Erythroblast (primary cell): ENCODE measurements at regions not wholly inside any gene's neighbourhood (a gene's known extent, or its start where the extent isn't known, plus 50 kb on each side); places are given as distances from the start of the nearest gene placed in this dataset.
A peak's percentile ranks its signal among the peaks of the same experiment; 100 is the strongest.
"Not testable (repeated sequence)": the region's sequence is repeated elsewhere in the genome, so short reads cannot be mapped to it uniquely, and the experiment has no call there.

ENCODE experiments used
- DNase-seq, 2 experiments: peaks; one replicate each; lab custom pipeline; 2025; lab: John Stamatoyannopoulos, UW
- GATA1 ChIP-seq: IDR thresholded peaks from 2 replicates; pipeline ENCODE4 v1.6.1; 2011; ENCODE audit warnings: low read depth, mild to moderate bottlenecking, control low read depth, low read length, moderate library complexity
- POLR2A ChIP-seq: IDR thresholded peaks from 2 replicates; pipeline ENCODE4 v1.6.1; 2011; ENCODE audit warnings: mild to moderate bottlenecking, low read length

DNA sequence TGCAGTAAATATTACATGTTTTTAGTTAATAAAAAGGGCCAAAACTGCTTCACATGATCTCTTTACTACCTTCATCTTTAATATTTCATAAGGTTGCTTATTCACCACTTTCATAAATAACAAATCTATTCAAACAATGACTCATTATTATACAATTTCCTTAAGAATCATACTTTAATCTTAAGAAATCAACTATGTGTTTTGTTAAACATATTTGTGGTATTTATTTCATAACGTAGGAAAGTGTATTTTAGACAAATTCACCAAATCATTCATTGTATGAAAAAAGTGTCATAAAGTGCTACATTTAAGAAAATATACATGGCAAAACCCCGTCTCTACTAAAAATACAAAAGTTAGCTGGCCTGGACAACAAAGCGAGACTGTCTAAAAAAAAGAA is 150.5 kb upstream of the RXFP1 start:
- no peak for DNase-seq
- TF ChIP-seq POLR2A (no peak), GATA1 (no peak)

DNA sequence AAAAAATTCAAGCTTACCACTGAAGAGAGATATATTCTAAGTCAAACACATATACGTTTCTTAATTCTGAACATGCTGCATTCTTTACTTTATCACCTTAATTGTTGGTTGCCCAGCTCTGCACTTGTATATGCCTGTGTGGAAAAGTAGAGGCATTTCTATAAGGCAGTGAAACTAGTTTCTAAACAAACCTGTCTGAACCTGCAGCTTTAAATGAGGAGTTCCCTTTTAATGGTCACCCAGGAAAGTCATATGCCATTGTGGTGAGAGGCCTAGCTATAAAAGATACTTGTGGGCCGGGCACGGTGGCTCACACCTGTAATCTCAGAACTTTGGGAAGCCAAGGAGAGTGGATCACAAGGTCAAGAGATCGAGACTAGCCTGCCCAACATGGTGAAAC is 147.4 kb upstream of the RXFP1 start:
- DNase-seq, result no peak
- TF ChIP-seq GATA1, result no peak
- no peak for TF ChIP-seq POLR2A

DNA sequence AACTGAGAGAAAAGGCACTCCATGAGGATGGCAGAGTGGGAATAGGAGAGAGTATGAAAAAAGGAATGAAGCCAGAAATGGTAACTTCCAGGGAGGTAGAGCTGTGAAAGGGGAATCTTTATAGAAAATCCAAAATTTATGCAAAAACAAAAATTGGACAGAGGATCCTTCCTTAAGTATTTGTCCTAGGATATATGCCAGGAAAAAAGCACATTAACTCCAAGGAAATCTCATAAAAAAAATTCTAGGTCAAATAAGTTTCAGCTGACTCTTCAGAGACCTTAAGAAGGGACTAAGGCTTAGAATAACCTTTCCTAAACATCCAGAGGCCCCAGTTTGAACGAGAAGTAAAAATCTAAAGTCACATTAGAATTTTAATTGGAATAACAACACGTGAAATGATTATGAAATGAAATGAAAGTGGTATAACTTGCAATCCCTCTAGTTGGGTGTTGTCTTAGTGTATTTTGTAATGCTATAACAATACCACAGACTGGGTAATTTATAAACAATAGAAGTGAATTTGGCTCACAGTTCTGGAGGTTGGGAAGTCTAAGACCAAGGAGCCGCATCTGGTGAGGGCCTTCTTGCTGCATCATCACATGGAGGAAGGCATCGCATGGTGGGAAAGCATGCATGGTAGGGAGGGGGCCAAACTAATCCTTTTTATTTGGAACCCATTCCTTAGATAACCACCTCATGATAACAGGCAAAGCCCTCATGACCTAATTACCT is 145.4 kb upstream of the RXFP1 start:
- no peak for DNase-seq
- TF ChIP-seq GATA1 (no peak), POLR2A (no peak)

DNA sequence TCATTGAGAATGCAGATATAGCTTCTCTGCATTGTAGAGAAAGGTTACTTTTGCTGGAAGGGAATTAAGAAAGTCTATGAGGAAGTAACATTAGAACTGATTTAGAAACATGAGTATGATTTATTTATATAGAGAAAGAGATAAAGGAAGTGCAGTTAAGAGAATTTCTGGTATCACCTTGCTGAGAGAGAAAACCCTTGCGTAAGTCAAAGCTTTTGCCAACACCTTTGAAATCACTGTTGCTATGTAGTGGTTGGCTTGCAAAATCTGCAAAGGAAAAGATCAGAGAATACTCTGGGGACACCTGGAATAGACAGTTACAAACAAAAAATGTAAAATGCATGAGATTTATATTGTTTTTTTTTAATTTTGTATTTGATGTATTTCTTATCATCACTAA is 137.3 kb upstream of the RXFP1 start:
- no peak for DNase-seq

DNA sequence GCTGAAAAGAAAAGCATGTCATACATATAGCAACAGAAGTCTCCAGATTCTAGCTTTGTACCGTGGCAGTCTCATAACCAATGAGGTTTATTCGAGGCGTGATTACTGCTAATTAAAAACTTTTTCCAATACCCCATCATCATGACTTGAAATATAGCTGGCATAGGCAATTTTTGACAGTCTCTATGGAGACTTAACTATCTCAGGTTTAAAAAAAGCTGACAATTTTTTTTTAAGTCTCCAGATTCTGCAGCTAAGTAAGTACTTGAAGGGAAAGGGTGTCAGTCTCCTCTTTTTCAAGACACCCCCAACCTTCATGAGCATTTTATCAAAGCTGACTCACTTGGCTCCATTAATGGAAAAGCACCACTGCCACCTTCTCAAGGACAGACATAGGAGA is 126.3 kb upstream of the RXFP1 start:
- no peak for DNase-seq
- TF ChIP-seq GATA1 (no peak), POLR2A (no peak)

More for the DNA sequence above, 137.3 kb upstream of the RXFP1 start:
- TF ChIP-seq POLR2A (no peak), GATA1 (no peak)

DNA sequence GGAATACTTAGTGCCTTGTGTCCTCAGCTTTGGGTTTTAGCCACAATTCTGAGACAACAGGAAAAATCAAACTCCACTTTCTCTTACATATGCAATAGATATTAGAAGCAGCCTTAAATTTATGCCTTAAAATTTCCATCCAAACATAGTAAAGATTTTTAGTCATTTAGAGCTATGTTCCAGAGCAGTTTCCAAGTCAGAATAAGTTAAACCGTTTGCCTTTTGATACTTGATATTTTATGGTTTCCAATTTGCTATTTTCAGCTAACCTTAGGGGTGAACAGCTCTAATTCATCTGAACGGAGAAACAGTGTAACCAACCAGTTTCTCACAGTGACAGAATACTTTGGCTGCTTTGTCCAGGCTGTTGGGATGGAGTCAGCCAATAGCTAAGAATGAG is 125.8 kb upstream of the RXFP1 start:
- TF ChIP-seq POLR2A (no peak), GATA1 (no peak)
- DNase-seq, result no peak

- no peak for TF ChIP-seq GATA1
- TF ChIP-seq POLR2A, result no peak
- DNase-seq, result no peak
These were observed 123.9 kb upstream of the RXFP1 start for GRCh38 chr4:158397781-158398180.

DNA sequence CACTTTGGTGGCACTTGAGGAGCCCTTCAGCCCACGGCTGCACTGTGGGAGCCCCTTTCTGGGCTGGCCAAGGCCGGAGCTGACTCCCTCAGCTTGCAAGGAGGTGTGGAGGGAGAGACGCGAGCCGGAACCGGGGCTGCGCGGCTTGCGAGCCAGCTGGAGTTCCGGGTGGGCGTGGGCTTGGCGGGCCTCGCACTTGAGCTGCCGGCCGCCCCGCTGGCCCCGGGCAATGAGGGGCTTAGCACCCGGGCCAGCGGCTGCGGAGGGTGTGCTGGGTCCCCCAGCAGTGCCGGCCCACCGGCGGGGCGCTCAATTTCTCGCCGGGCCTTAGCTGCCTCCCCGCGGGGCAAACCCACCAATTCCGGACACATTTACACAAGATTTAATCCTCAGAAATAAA is 113.7 kb upstream of the RXFP1 start:
- DNase-seq, result not testable (repeated sequence)

DNA sequence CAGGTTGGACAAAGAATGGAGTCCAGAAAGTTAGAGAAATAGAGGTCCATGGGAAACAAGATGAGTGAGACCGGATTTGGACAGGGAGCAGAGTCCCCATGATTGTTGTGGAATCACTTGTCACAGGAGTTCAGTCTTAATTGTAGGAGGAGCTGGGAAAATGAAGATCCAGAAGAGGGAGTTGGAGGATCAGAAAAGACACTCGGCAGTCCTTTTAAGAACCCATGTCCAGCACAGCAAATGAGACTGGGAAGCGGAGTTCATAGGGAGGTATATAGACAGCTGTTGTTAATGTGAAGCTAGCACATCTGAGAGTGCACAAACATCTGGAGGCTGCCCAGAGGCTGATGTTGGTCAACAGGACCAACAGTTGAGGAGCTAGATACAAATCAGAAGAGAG is 111.4 kb upstream of the RXFP1 start:
- TF ChIP-seq POLR2A (no peak), GATA1 (no peak)
- DNase-seq, result peak in 1 of 2 experiments; percentile 6

DNA sequence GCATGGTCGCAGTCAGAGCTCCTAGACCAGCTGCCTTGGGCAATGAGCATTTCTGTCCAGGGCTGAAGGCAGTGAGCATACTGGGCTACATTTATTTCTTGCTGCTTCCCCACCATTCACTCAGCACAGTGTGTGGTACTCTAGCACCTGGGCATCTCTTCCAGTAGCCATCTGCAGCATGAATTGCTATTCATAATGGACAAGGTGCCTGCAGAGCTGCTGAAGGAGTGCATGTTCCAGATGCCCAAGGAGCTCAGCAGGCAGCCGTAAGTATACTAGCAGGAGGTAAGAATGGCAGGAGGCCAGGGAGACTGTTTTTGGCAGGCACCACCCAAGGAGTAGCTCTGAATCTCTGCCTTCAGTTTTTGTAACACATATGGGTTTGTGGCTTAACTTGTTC is 110.4 kb upstream of the RXFP1 start:
- TF ChIP-seq GATA1, result no peak
- no peak for TF ChIP-seq POLR2A
- DNase-seq, result no peak

DNA sequence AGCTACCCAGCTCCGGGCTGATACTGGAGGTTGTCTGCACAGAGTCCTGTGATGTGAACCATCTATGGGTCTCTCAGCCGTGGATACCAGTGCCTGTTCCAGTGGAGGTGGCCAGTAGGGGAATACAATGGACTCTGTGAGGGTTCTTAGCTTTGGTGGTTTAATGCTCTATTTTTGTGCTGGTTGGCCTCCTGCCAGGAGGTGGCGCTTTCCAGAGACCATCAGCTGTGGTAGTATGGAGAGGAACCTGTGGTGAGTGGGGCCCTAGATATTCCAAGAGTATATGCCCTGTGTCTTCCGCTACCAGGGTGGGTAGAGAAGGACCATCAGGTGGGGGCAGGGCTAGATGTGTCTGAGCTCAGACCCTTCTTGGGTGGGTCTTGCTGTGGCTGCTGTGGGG is 103.0 kb upstream of the RXFP1 start:
- peak in 1 of 2 experiments; percentile 1 for DNase-seq

- TF ChIP-seq GATA1 (no peak), POLR2A (no peak)
- DNase-seq, result no peak
These were observed 100.9 kb upstream of the RXFP1 start for GRCh38 chr4:158420782-158421181.

GRCh38 chr4:158422546-158422945 is 99.1 kb upstream of the RXFP1 start:
- no peak for DNase-seq
- TF ChIP-seq POLR2A (no peak), GATA1 (no peak)

GRCh38 chr4:158428242-158428641 is 93.4 kb upstream of the RXFP1 start:
- no peak for TF ChIP-seq GATA1
- DNase-seq, result no peak

GRCh38 chr4:158442736-158443135 is 78.9 kb upstream of the RXFP1 start:
- no peak for TF ChIP-seq POLR2A
- no peak for TF ChIP-seq GATA1
- no peak for DNase-seq
